ENCODE measurements at regions not wholly inside any gene's neighbourhood (a gene's known extent, or its start where the extent isn't known, plus 50 kb on each side); places are given as distances from the start of the nearest gene placed in this dataset.
A peak's percentile ranks its signal among the peaks of the same experiment; 100 is the strongest.

DNA sequence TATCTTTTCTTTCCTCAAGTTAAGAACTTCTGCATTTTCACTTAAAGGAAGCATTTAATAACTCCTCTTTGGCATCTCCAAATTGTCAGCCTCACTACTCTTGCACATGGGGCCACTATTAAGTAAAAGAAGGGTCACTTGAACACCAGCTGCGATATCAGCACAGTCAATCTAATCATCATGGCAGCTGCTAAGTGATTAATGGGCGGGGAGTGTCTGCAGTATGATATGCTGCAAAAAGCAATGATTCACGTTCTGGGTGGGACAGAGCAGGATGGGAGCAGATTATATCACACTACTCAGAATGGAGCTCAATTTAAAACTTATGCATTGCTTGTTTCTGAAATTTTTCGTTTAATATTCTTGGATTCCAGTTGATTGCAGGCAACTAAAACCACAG is 447.4 kb upstream of the PFKP start (continued):
- TF ChIP-seq PRDM10 (tag by site-specific recombination; IDR thresholded peaks at IDR 0.05) (no peak), WT1 (tag by site-specific recombination; IDR thresholded peaks at IDR 0.05) (no peak)

GRCh38 chr10:2619472-2619871 is 447.9 kb upstream of the PFKP start:
- Histone ChIP-seq H3K4me1 (ENCODE audit: control insufficient read depth, insufficient read depth, low read length) (no peaks in the 10 kb centered on the region), H3K27ac (ENCODE audit: extremely low read depth, low read depth, low read length) (no peak overlapping the region), H3K4me3 (ENCODE audit: low read depth, low read length) (no peak overlapping the region), H3K9me3 (ENCODE audit: control insufficient read depth, insufficient read depth, low read depth, low read length) (no peaks in the 10 kb centered on the region), H3K36me3 (ENCODE audit: control insufficient read depth in 2 of 2, insufficient read depth in 1 of 2, low read length in 2 of 2) (no peaks in the 10 kb centered on the region)
- no peak for TF ChIP-seq PATZ1 (tag by site-specific recombination; IDR thresholded peaks at IDR 0.05)
- TF ChIP-seq ZBTB17 (tag by site-specific recombination; IDR thresholded peaks at IDR 0.05), result no peak
- peak; percentile 25; the same call in 1 of the 2 replicates for TF ChIP-seq ZNF654 (tag by site-specific recombination; IDR thresholded peaks at IDR 0.05; ENCODE audit: low read depth)
- no peak for TF ChIP-seq RBAK (tag by site-specific recombination; IDR thresholded peaks at IDR 0.05)
- TF ChIP-seq ZNF560 (tag by site-specific recombination; IDR thresholded peaks at IDR 0.05; ENCODE audit: borderline replicate concordance), result no peak
- no peak for TF ChIP-seq ZNF146 (tag by site-specific recombination; IDR thresholded peaks at IDR 0.05)
- TF ChIP-seq ZBTB49 (tag by site-specific recombination; IDR thresholded peaks at IDR 0.05; ENCODE audit: low read depth), result no peak
- no peak for TF ChIP-seq ZNF433 (tag by site-specific recombination; IDR thresholded peaks at IDR 0.05; ENCODE audit: low read depth)
- no peak for TF ChIP-seq ZNF777 (tag by site-specific recombination; IDR thresholded peaks at IDR 0.05; ENCODE audit: borderline replicate concordance)
- no peak for TF ChIP-seq ZNF175 (tag by site-specific recombination; IDR thresholded peaks at IDR 0.05)
- TF ChIP-seq ZNF558 (tag by site-specific recombination; IDR thresholded peaks at IDR 0.05), result 0 out of 2 replicates have a peak, but pooled peaks have one; percentile 18
- ChIA-PET CTCF (interaction anchor here (0.7 to 1.3 kb wide), 6 partner anchors 9 to 287 kb away, joined by 3 to 5 read pairs (median 3); no protein-coding TSS in a partner anchor), POLR2A (no interaction called here)

DNA sequence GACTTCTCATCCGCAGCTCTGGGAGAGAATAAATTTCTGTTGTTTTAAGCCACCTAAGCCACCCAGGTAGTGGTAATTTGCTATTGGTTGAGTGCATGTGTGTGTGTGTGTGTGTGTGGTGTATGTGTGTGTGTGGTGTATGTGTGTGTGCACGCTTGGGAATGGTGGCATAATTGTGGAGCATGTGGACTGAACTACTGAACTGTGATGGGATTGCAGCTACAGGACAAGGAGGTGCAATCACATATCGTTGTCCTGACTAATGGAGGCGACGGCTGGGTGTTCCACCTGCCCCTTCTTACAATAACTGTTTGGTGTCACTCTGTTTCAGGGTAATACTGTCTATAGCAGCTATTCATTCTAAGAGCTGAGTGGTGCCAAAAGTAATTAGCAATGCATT is 448.7 kb upstream of the PFKP start:
- POLR2A ChIA-PET, result no interaction called here
- Histone ChIP-seq H3K27ac (ENCODE audit: extremely low read depth, low read depth, low read length) (no peak overlapping the region), H3K4me1 (ENCODE audit: control insufficient read depth, insufficient read depth, low read length) (no peaks in the 10 kb centered on the region), H3K36me3 (ENCODE audit: control insufficient read depth in 2 of 2, insufficient read depth in 1 of 2, low read length in 2 of 2) (no peaks in the 10 kb centered on the region), H3K9me3 (ENCODE audit: control insufficient read depth, insufficient read depth, low read depth, low read length) (no peaks in the 10 kb centered on the region), H3K4me3 (ENCODE audit: low read depth, low read length) (no peak overlapping the region)
- CTCF ChIA-PET, result interaction anchor here (0.6 to 1.1 kb wide), 6 partner anchors 8 to 286 kb away, joined by 3 to 4 read pairs (median 3); no protein-coding TSS in a partner anchor
- TF ChIP-seq ZNF114 (tag by site-specific recombination; IDR thresholded peaks at IDR 0.05) (no peak), ZNF639 (tag by site-specific recombination; IDR thresholded peaks at IDR 0.05) (no peak), ZNF623 (tag by site-specific recombination; IDR thresholded peaks at IDR 0.05) (no peak), ZNF112 (tag by site-specific recombination; IDR thresholded peaks at IDR 0.05) (no peak), EGR2 (tag by site-specific recombination; IDR thresholded peaks at IDR 0.05; ENCODE audit: low read depth) (no peak)
